Endothelial cell of umbilical vein (primary cell): ENCODE measurements at regions not wholly inside any gene's neighbourhood (a gene's known extent, or its start where the extent isn't known, plus 50 kb on each side); places are given as distances from the start of the nearest gene placed in this dataset.

Experiments used
- BruUV-seq: library from RNA; stranded (reverse); fragments of 400-500 nt; replicated peaks from 2 replicates; lab custom pipeline; 2021; lab: Mats Ljungman, UMichigan
- CTCF ChIA-PET: fragments of 300-600, 350-600 bp; sonication (Branson Sonifier 250); formaldehyde crosslinking; loops from one replicate; lab custom pipeline; 2021; ENCODE audit warnings: antibody characterized with exemption, inconsistent platforms; lab: Charles Lee
- POLR2A ChIA-PET: fragments of 300-600, 350-600 bp; sonication (Branson Sonifier 250); formaldehyde crosslinking; loops from one replicate; lab custom pipeline; 2021; ENCODE audit warnings: antibody characterized with exemption, inconsistent platforms; lab: Charles Lee
- DNase-seq: peaks from one replicate; pipeline ENCODE4 v3.0.0-alpha.2; 2011; ENCODE audit warnings: low read depth, low spot score
- FAIRE-seq: peaks from 2 replicates; lab custom pipeline; 2011; peaks lifted over from hg19 to GRCh38; lab: Jason Lieb, UNC
- H2AFZ ChIP-seq: 2 replicates; pipeline ENCODE4 v1.6.0; 2012; ENCODE audit warnings: low read depth, low read length, control low read depth, inconsistent platforms
- H3K27ac ChIP-seq: 2 replicates; pipeline ENCODE4 v1.5.1; 2011; ENCODE audit warnings: low read depth, mild to moderate bottlenecking, control low read depth, low read length, moderate library complexity; ENCODE audit not compliant: insufficient read depth
- H3K27me3 ChIP-seq, 2 experiments: 2 replicates each; pipeline versions ENCODE4 v1.6.0 to v1.6.1; 2011; ENCODE audit warnings: low read length in 2 of 2, mixed read lengths in 1 of 2; ENCODE audit not compliant: control insufficient read depth in 2 of 2, insufficient read depth in 2 of 2
- H3K36me3 ChIP-seq, 2 experiments: 2 replicates in 1 of 2; 3 replicates in 1 of 2; pipeline ENCODE4 v1.5.1; 2011; ENCODE audit warnings: low read length in 2 of 2, mild to moderate bottlenecking in 1 of 2, moderate library complexity in 1 of 2; ENCODE audit not compliant: control insufficient read depth in 2 of 2, insufficient read depth in 2 of 2; ENCODE audit errors: extremely low read depth in 1 of 2
- H3K4me1 ChIP-seq: 3 replicates; pipeline ENCODE4 v1.5.1; 2011; ENCODE audit warnings: mild to moderate bottlenecking, low read length; ENCODE audit not compliant: control insufficient read depth, insufficient read depth; ENCODE audit errors: extremely low read depth
- H3K4me2 ChIP-seq: 2 replicates; pipeline ENCODE4 v1.6.1; 2011; ENCODE audit warnings: low read length, control low read depth, mixed read lengths; ENCODE audit not compliant: insufficient read depth
- H3K4me3 ChIP-seq, 3 experiments: fragments of 200-600 bp in 1 of 3; sonication (generic), shearing (Covaris generic) in 1 of 3; replicated peaks in 1 of 3; 2 replicates each; pipeline ENCODE4 v1.5.1; 2011 to 2016; ENCODE audit warnings: control low read depth in 3 of 3, low read length in 3 of 3, mild to moderate bottlenecking in 2 of 3, inconsistent platforms in 1 of 3, low read depth in 1 of 3, moderate library complexity in 1 of 3; ENCODE audit not compliant: insufficient read depth in 1 of 3
- H3K79me2 ChIP-seq: 2 replicates; pipeline ENCODE4 v1.6.0; 2012; ENCODE audit warnings: low read length, inconsistent platforms; ENCODE audit not compliant: control insufficient read depth, insufficient read depth
- H3K9ac ChIP-seq: replicated peaks from 2 replicates; pipeline ENCODE3; 2011; ENCODE audit warnings: low read length, control low read depth; ENCODE audit not compliant: insufficient read depth; ENCODE audit errors: extremely low read depth
- H3K9me1 ChIP-seq: replicated peaks from 3 replicates; pipeline ENCODE4 v1.6.0; 2011; ENCODE audit warnings: mild to moderate bottlenecking, low read length; ENCODE audit not compliant: control insufficient read depth, insufficient read depth; ENCODE audit errors: extremely low read depth
- H3K9me3 ChIP-seq: replicated peaks from 2 replicates; pipeline ENCODE4 v1.5.1; 2012; ENCODE audit warnings: low read length, inconsistent platforms; ENCODE audit not compliant: control insufficient read depth, insufficient read depth
- H4K20me1 ChIP-seq: replicated peaks from 2 replicates; pipeline ENCODE3; 2011; ENCODE audit warnings: mild to moderate bottlenecking, low read length; ENCODE audit not compliant: control insufficient read depth, insufficient read depth; ENCODE audit errors: extremely low read depth
- EZH2 ChIP-seq: IDR thresholded peaks from 2 replicates; pipeline ENCODE4 v1.6.1; 2012; ENCODE audit warnings: borderline replicate concordance, low read depth, mild to moderate bottlenecking, moderate library complexity, low read length, inconsistent platforms; ENCODE audit not compliant: severe bottlenecking
- FOS ChIP-seq: IDR thresholded peaks from 2 replicates; pipeline ENCODE4 v1.6.1; 2011; ENCODE audit warnings: mild to moderate bottlenecking, low read length, moderate library complexity, borderline replicate concordance; ENCODE audit not compliant: insufficient read depth
- GATA2 ChIP-seq: IDR thresholded peaks from 2 replicates; pipeline ENCODE4 v1.7.0; 2011; ENCODE audit warnings: low read depth, mild to moderate bottlenecking, moderate library complexity, mixed read lengths, low read length; ENCODE audit not compliant: insufficient read length, insufficient read depth
- JUN ChIP-seq: IDR thresholded peaks from 2 replicates; pipeline ENCODE4 v1.6.1; 2011; ENCODE audit warnings: borderline replicate concordance, low read depth; ENCODE audit not compliant: insufficient read length, insufficient read depth
- MYC ChIP-seq: IDR thresholded peaks from one replicate; pipeline ENCODE4 v1.6.1; 2011; ENCODE audit warnings: mild to moderate bottlenecking, low read depth, low read length
- POLR2A ChIP-seq: IDR thresholded peaks from 2 replicates; pipeline ENCODE4 v1.6.1; 2012; ENCODE audit warnings: low read depth, mild to moderate bottlenecking, control low read depth, low read length
- POLR2AphosphoS5 ChIP-seq: IDR thresholded peaks from 2 replicates; pipeline ENCODE4 v1.6.1; 2012; ENCODE audit warnings: low read depth, mild to moderate bottlenecking, control low read depth, low read length, moderate library complexity; ENCODE audit not compliant: insufficient read depth
- dilution Hi-C: fragments of 300-500 bp; cut with MboI; formaldehyde crosslinking; loops from one replicate; pipeline ENCODE4 v1.15.0; 2019; ENCODE audit warnings: low sequenced_read_pairs; ENCODE audit not compliant: extremely low pct_ligation_motif_present
- intact Hi-C: fragments of 100-400 bp; cut with micrococcal nuclease; formaldehyde crosslinking; loops from one replicate; pipeline ENCODE4 v1.10.0; 2022
- TF ChIP-seq, protein P1 (sequence below), 2 donors: IDR thresholded peaks; 1 replicate in 1 of 2; 2 replicates in 1 of 2; pipeline ENCODE4 v1.5.1; 2011; ENCODE audit warnings: low read length in 2 of 2, mild to moderate bottlenecking in 2 of 2, moderate library complexity in 2 of 2, control low read depth in 1 of 2, inconsistent platforms in 1 of 2, low read depth in 1 of 2; ENCODE audit not compliant: insufficient read depth in 1 of 2; ENCODE audit errors: extremely low read depth in 1 of 2
- TF ChIP-seq, protein P2 (sequence below): IDR thresholded peaks from 2 replicates; pipeline ENCODE4 v1.6.1; 2011; ENCODE audit not compliant: insufficient read depth, insufficient read length

DNA sequence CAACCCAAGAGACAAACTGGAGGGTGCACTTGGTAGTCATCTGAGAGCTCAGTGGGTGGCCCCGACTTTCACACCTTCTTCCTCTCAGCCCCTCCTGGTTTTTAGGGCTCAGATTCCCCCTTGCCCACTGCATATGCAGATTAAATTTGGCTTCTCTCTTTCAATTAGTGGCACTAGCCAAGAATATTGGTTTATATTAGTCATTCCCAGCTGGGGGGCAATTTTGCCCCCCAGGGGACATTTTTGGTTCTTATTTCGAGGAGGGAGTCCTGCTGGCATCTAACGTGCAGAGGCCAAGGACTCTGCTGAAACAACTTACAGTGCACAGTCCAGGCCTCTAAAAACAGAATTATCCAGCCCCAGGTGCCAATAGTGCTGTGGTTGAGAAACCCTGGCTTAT lies 216.0 kb downstream of the RPS24 start:
- Histone ChIP-seq H2AFZ (no peak overlapping the region), H3K27ac (no peak overlapping the region), H3K4me1 (no peaks in the 10 kb centered on the region), H3K27me3 (no peaks in the 10 kb centered on the region), H3K9me3 (no peaks in the 10 kb centered on the region), H3K4me2 (no peak overlapping the region), H3K4me3 (no peak overlapping the region), H3K79me2 (no peaks in the 10 kb centered on the region), H3K36me3 (no peaks in the 10 kb centered on the region), H3K9me1 (no peaks in the 10 kb centered on the region), H4K20me1 (no peaks in the 10 kb centered on the region), H3K9ac (no peak overlapping the region)
- intact Hi-C loops = no loop called here
- CTCF ChIA-PET = no interaction called here
- POLR2A ChIA-PET = no interaction called here
- DNase-seq = no peak
- FAIRE-seq = no peak
- dilution Hi-C loops = no loop called here
- no TSS peak for BruUV-seq
- TF ChIP-seq, protein P1, sequence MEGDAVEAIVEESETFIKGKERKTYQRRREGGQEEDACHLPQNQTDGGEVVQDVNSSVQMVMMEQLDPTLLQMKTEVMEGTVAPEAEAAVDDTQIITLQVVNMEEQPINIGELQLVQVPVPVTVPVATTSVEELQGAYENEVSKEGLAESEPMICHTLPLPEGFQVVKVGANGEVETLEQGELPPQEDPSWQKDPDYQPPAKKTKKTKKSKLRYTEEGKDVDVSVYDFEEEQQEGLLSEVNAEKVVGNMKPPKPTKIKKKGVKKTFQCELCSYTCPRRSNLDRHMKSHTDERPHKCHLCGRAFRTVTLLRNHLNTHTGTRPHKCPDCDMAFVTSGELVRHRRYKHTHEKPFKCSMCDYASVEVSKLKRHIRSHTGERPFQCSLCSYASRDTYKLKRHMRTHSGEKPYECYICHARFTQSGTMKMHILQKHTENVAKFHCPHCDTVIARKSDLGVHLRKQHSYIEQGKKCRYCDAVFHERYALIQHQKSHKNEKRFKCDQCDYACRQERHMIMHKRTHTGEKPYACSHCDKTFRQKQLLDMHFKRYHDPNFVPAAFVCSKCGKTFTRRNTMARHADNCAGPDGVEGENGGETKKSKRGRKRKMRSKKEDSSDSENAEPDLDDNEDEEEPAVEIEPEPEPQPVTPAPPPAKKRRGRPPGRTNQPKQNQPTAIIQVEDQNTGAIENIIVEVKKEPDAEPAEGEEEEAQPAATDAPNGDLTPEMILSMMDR (IDR thresholded peaks at IDR 0.05; ENCODE audit: extremely low read depth in 1 of 2, insufficient read depth in 1 of 2, low read depth in 1 of 2, low read length in 2 of 2) = no peak
- TF ChIP-seq JUN = no peak
- no peak for TF ChIP-seq FOS
- TF ChIP-seq MYC = no peak
- TF ChIP-seq, protein P2, sequence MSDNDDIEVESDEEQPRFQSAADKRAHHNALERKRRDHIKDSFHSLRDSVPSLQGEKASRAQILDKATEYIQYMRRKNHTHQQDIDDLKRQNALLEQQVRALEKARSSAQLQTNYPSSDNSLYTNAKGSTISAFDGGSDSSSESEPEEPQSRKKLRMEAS = no peak
- no peak for TF ChIP-seq GATA2
- TF ChIP-seq POLR2A = no peak
- TF ChIP-seq POLR2AphosphoS5 = no peak
- no peak for TF ChIP-seq EZH2
